Omental fat pad (tissue), 3 donors: ENCODE measurements at regions not wholly inside any gene's neighbourhood (a gene's known extent, or its start where the extent isn't known, plus 50 kb on each side); places are given as distances from the start of the nearest gene placed in this dataset.

Experiments used
- ATAC-seq: fragments of 150-250 bp; one replicate; pipeline ENCODE4 v1.9.1; 2016; ENCODE audit warnings: mild to moderate bottlenecking, moderate library complexity; ENCODE audit not compliant: low FRiP score
- DNase-seq: peaks from one replicate; pipeline ENCODE4 v3.0.0-alpha.2; 2019; ENCODE audit warnings: low spot score
- CTCF ChIP-seq, 3 donors: fragments of 450-650 bp; IDR thresholded peaks; one replicate each; pipeline ENCODE4 v1.5.1; 2016 to 2017; ENCODE audit warnings: antibody characterized with exemption in 3 of 3, mild to moderate bottlenecking in 3 of 3, moderate library complexity in 2 of 3

GRCh38 chr4:135994360-135994759 is 1537.9 kb downstream of the PCDH18 start:
- DNase-seq (no peak), ATAC-seq (no peak)
- no peak for TF ChIP-seq CTCF (IDR thresholded peaks at IDR 0.05)

DNA sequence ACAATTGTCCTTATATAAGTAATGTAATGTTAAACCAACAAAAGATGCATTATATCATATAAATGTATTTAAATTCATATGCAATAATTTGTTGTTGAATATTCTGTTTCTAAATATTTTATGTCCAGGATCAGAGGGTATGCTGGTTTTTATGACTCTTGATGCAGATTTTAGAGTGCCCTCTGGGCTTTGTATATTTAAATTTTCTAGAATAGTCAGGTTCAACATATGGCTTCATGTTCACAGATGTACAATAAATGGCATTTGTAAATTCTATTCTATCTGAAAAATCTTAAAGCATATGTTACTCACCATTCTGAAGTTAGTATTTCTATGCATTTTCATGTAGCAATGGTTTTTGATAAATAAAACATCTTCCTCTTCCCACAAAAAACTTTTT is 1555.4 kb downstream of the PCDH18 start:
- ATAC-seq = no peak
- DNase-seq = no peak
- no peak for TF ChIP-seq CTCF (IDR thresholded peaks at IDR 0.05)

DNA sequence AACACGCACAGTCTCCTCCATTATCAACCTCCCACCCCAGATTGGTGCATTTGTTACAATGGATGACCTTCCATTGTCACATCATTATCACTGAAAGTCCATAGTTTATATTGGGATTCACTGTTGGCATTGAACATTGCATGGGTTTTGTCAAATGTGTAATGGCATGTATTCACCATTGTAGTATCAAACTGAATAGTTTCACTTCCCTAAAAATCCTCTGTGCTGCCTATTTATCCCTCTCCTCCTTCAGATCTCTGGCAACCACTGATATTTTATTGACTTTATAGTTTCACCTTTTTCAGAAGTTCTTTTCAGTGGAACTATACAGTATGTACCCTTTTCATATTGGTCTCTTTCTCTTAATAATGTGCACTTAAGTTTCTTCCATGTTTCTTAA is 1565.4 kb downstream of the PCDH18 start:
- ATAC-seq (no peak), DNase-seq (no peak)
- no peak for TF ChIP-seq CTCF (IDR thresholded peaks at IDR 0.05)

- ATAC-seq (no peak), DNase-seq (no peak)
- no peak for TF ChIP-seq CTCF (IDR thresholded peaks at IDR 0.05)
These were observed 1569.3 kb downstream of the PCDH18 start for GRCh38 chr4:135963009-135963408.

DNA sequence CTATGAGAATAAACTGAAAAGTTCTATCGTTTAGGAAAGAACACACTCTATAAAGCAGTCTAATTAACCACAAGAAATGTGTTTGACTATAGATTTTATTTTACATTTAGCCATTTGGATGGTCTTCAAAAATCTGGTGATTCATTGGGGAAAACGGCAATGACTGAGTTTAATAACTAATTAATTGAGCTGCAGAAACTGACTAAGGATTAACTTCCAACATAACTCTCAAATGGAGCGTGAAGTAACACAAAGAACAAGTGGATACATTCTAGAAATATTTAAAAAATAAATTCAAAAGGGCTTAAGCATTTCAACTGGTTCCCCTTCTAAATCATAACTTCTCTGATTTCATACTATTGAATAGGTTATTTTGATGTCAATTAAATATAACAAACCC is 1582.4 kb downstream of the PCDH18 start:
- DNase-seq = no peak
- TF ChIP-seq CTCF (IDR thresholded peaks at IDR 0.05) = no peak
- ATAC-seq = no peak

- TF ChIP-seq CTCF (IDR thresholded peaks at IDR 0.05) = no peak
- no peak for ATAC-seq
These were observed 1583.5 kb downstream of the PCDH18 start for GRCh38 chr4:135948797-135949196.

DNA sequence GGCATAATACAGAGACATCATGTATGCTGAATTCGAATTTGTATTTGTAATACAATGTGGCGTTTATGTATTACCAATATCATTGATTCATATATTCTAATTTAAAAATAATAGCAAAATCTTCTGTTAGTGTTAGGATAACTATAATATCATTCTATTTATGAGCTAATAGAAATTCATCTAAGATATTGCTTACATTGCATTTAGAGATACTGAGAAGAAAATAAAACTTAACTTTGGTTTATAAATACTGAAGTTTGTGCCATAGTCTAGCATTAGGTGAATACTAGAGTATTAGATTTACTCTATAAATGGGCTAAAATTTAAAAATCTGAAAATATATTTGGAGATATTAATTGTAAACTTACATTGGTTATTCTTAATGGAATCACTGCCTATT is 1590.6 kb downstream of the PCDH18 start:
- no peak for TF ChIP-seq CTCF (IDR thresholded peaks at IDR 0.05)
- no peak for DNase-seq
- no peak for ATAC-seq

More at GRCh38 chr4:135948797-135949196, 1583.5 kb downstream of the PCDH18 start:
- DNase-seq = no peak
